Right forelimb (tissue), 1 donor: ENCODE measurements at regions not wholly inside any gene's neighbourhood (a gene's known extent, or its start where the extent isn't known, plus 50 kb on each side); places are given as distances from the start of the nearest gene placed in this dataset.
"Not testable (repeated sequence)": the region's sequence is repeated elsewhere in the genome, so short reads cannot be mapped to it uniquely, and the experiment has no call there.

Experiments
- DNase-seq: peaks from one replicate; pipeline ENCODE4 v3.0.0-alpha.2; 2018

DNA sequence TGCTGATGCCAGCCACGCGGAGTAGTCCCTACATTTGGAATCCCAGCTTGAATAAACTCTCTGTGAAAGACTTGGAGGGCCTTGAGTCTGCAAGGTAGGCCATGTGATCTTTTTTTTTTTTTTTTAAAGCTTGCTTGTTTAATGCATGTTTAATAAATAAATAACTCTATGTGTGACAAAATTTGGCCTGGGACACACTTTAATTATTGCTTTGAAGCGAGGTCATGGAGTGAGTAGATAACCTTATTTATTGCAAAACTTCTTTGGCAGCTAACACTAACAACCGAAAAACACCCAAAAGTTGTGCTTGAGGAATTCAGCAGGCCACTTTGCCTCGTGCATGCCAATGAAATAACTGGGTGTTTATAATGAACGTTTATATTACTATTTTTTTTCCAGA lies 382.2 kb downstream of the FLRT2 start:
- DNase-seq: no peak

DNA sequence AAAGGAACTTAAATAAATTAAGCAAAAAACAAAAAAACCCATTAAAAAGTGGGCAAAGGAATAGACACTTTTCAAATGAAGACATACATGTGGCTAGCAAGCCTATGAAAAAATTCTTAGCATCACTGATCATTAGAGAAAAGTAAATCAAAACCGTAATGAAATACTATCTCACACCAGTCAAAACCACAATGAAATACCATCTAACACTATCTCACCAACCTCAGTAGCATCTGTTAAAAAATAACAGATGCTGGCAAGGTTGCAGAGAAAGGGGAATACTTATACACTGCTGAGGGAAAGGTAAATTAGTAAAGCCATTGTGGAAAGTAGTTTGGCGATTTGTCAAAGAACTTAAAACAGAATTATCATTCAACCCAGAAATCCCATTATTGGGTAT lies 381.1 kb downstream of the FLRT2 start:
- DNase-seq: no peak

DNA sequence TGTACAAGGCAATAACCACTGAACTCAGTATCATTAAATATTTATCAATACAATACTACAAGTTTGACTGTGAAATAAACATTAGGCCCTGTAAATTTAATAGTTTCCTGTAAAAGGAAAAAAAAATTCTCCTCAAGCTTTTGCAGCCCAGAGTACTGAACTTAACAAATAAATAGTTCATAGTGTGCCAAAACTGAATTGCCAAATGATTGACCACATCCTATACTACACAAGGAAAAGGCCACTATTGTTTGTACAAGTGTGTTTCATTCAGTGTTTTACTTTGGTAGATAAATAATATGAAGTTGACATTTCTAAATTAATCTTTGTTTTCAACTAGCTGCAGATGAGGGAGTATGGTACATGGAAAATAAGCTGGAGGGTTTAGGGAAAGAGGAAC lies 379.6 kb downstream of the FLRT2 start:
- no peak for DNase-seq

DNA sequence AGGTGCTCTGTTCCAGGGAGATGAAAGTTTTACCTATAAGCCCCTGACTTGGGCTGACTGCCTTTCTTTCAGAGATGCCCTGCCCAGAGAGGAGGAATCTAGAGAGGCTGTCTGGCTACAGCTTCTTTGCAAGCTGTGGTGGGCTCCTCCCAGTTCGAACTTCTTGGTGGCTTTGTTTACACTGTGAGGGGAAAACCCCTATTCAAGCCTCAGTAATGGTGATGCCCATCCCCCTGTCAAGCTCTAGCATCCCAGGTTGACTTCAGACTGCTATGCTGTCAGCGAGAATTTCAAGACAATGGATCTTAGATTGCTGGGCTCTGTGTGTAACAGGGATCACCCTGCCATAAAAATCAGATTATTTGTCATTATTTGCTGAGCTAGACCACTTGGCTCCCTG lies 377.6 kb downstream of the FLRT2 start:
- no peak for DNase-seq

DNA sequence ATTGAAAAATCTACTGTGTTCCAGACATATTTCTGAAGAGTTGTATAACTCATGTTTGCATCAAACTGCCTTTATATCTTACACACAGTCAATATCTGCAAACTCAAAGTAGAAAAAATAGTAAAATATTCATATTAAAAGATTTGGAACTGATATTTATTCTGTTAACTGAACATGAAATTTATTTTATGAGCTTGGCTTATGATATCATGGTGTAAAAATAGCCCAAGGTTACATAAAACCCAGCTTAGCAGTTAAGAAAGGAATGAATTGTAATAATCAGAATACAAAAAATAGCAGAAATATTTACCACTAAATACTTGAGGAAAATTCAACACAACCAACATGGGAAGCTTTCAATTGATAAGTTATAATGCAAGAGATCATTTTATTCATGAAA lies 367.9 kb downstream of the FLRT2 start:
- no peak for DNase-seq

DNA sequence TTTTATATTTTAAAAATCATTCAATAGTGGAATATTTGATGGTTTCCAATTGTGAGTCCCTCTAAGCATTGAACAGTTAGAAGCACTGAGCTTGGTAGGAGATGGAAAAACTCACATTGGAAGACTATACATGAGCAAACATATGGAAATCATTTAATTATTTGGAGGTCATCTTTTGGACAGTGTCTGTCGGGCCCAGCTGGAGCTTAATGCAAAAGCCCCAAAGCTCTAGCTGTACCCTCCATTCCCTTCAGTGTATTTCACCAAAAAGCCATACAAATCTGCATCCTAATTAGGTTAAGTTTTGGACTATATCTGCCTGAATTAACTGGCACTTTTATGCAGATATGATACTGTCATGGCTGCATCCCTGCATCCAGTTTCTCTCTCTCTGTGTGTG lies 365.7 kb downstream of the FLRT2 start:
- no peak for DNase-seq

DNA sequence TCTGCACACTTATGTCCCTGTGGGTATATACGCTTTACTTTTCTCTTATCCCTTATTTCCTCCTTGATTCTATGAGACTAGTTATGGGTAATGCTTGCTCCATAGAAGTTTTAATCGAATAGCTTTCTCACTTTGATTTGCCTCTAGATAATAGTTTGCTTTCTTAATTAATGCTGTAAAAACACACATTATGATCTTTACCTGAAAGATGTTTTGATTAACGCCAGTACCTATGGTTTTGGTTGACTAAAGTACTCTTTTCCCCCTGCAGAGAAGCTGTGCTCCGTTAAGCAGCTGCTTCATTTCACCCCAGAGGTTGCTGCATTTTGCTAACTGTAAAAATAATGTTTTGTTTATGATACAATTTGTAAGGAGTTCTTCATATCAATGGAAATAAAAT lies 362.3 kb downstream of the FLRT2 start:
- no peak for DNase-seq

DNA sequence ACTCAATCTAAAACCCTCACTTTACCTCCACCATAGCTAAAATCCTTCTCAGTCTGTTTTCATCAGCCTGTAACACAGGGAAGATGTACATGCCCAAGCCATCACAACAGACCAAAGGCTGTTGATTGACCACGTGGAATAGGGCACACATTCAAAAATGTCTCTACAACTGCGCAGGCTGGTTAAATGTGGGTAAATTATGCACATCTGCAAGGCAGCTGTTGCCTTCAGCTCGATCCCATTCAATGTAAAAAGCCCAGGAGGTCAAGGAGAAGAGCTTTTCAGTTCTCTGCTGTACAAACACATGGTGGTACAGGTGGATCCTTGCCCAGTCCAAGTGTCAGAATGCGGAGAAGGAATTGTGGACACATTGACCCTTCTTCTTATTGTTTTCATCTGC lies 354.0 kb downstream of the FLRT2 start:
- no peak for DNase-seq

DNA sequence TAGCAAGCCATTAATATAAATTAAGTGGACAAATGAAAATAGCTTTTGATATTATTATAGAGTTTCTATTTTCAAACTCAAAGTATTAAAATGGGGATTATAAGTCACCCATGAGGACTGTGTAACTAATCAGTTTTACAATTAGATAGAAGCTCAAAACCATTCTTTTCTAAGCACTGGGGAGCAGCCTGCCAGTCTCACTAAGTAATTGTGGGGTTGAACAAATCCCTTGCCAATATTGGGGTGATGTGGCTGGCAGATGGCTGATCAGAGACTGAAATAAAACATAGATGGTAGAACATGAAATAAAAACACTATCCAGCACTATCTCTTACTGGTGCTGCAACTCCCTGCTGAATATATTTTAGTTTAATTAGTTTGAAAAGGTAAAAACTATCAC lies 353.2 kb downstream of the FLRT2 start:
- DNase-seq: no peak

DNA sequence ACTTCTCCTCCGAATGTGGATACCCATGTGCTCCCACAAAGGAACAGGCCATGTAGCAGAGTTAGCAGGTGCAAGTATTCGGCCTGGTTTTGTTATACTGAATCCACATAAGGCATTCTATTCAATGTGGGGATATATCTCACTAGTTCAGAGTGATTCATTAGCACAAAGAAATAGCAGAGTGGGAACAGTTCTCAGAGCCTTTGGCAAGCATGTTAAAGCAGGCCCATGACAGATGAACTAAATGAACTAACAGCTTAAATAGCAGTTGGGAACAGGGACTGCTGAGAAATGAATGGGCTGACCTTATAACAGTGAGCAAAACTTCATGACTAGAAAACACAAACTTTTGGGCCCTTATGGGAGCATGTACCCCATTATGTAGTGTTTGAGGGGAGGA lies 352.0 kb downstream of the FLRT2 start:
- DNase-seq: no peak

DNA sequence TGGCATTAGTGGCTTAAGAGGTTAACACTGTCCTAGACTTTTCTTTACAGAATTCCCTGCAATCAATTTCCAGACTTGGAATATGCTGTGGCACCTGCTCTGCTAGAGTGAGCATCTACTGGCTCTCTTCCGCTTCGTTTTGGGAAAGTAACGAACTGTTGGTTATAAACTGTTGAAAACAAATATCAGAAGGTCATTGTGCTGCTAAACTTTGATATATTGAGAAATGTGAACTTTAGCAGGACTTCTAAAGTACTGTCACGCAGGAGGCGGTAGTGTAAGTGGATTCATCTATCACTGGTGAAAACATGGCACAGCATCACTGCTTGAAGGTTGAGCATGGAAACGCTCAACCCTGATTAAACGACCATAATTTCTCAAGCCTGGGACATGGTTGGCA lies 348.9 kb downstream of the FLRT2 start:
- no peak for DNase-seq

DNA sequence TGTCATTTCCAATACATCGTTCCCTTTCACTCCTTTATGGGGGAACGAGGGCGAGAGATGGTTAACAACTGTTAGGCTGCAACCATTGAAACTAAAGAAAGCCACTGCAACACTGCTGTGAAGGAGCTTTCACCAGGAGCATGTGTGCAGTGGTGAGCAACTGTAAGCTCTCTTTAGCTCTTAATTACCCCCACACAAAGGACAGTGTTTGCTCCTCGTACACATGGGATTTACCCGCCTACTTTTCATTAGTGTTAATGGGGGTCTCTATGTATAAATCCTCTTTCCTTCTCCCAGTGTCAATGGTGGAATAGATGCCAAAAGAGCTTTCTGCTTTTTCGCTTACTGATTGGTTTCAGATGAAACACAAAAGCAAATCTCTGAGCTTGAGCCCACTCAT lies 343.1 kb downstream of the FLRT2 start:
- DNase-seq: no peak

DNA sequence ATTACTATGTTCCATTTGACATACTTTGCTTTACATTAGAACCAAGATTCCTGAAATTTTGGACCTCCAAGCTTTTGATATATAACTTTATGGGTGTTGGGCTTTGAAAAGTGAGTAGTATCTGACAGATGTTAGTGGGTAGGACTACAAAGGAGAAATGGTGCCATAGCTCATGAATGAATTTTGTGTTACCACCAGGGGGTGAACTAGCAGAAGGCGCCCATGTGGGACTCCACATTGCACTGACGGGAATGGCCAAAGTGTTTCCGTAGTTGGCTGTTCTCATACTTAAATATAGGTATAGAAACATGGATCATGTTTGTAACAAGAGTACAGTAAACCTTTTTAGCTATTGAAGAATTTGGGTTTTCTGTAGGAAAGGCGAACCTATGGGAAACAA lies 337.5 kb downstream of the FLRT2 start:
- DNase-seq: no peak

DNA sequence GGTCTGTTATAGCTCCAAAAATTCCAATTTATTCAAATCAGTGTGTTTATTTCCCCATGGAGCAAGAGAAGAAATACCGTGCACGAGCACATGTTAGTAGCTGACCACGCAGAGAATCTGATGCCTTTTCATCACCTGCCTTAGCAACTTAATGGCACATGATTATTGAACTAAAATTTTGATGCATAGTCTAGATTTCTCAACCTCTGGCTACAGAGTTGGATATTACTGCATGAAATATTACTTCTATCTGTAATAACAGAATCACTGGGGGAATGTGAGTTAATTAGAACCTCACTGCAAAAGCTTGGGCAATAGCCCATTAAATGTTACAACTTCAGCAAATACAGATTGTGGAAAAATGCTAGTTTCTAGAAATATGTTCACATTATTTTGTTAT lies 335.8 kb downstream of the FLRT2 start:
- DNase-seq: no peak

DNA sequence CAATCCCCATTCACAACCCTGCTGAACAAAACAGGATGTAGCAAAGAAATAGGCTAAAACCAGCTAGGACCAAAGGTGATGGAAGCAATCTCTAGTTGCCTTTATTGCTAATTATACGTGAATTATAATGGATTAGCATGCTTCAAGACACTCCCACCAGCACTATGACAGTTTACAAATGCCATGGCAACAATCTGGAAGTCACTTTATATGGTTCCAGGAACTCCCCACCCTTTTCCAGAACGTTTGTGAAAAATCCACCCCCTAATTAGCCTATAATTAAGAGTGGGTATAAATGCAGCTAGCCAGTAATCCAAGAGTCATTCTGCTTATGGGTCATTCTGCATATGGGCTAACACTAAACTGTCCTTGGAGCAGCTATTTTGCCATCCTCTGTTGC lies 328.7 kb downstream of the FLRT2 start:
- no peak for DNase-seq

DNA sequence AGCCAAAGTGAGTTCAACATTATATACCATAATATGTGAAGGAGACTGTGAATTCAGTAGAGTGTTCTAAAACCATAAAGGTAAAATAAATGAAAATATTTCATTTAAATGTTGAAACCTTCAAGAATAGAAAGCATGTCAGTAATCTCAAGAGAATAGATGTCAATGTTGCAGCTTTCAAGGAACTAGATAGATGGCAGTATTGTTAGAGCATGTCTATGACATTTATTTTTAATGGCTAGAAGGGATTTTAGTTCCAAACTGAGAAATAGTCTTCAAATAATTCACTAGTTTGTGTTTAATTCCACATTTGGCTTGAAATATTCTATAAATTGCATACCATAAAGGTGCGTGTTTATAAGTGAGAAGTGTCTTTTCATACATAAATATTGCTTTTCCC lies 326.5 kb downstream of the FLRT2 start:
- DNase-seq: no peak

DNA sequence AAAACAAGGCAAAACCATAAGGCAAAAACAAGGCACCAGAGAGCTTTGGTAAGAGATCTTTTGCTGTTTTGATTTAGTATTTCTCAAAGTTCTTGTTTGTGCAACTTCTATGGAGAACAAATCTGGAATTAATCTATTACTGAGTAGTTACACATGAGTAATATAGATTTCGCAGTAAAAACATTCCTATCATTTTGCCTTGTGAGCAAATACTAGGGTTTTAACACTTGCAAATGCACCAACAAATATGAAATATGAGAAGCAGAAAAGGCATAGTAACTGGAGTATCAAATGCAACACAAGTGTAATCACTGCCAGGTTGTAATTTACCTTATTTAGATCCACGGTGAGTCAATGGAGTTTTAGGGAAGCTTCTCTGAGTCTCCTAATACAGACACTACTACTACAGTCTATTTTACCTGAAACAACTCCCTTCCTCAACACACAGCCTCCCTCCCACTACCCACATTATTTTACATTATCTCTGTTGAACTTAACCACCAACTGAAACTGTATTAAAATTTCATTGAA lies 324.1 kb downstream of the FLRT2 start:
- no peak for DNase-seq

DNA sequence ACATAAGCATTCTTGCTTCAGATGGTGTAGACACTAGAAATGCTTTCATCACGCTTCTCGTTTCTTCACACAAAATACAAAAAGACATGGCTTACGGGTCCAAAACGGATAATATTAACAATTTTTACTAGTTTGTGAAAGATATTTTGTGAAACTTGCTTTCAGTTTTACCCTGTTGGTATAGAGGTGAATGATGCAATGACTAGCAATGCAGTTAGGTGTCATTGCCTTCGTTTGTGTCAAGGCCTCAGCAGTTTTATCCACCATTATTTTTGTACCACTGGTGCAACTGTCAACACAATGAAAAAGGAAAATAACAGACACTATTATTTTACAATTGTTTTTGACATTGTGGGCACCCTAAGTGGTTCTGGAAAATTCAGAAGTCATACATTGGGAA lies 323.0 kb downstream of the FLRT2 start:
- DNase-seq: no peak

DNA sequence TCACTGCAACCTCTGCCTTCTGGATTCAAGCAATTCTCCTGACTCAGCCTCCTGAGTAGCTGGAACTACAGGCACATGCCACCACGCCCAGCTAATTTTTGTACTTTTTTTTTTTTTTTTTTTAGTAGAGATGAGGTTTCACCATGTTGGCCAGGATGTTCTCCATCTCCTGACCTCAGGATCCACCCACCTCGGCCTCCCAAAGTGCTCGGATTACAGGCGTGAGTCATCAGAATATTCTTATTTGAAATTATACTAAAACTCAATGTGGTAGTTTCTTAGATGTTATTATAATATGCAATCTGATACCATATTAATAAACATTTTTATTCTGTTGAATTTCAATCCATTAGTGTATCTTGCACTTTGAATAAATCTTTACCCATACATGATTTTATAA lies 322.2 kb downstream of the FLRT2 start:
- not testable (repeated sequence) for DNase-seq

DNA sequence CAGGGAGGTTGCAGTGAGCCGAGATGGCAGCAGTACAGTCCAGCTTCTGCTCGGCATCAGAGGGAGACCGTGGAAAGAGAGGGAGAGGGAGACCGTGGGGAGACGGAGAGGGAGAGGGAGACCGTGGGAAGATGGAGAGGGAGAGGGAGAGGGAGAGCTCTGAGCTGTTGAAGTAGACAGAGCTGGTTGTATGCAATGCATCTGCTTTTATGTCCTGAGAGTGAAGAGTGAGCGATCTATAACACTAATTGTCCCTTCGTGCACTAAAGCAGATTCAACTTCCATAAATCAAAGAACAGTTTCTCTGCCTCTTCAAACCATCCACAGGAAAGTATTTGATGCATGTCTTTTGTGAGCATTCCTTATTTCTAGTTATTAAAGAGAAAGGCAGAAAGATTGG lies 300.6 kb downstream of the FLRT2 start:
- DNase-seq: not testable (repeated sequence)

DNA sequence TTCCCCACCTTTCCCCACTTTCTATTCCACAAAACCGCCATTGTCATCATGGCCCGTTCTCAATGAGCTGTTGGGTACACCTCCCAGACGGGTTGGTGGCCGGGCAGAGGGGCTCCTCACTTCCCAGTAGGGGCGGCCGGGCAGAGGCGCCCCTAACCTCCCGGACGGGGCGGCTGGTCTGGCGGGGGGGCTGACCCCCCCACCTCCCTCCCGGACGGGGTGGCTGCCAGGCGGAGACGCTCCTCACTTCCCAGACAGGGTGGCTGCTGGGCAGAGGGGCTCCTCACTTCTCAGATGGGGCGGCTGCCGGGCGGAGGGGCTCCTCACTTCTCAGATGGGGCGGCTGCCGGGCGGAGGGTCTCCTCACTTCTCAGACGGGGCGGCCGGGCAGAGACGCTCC lies 299.7 kb downstream of the FLRT2 start:
- not testable (repeated sequence) for DNase-seq

DNA sequence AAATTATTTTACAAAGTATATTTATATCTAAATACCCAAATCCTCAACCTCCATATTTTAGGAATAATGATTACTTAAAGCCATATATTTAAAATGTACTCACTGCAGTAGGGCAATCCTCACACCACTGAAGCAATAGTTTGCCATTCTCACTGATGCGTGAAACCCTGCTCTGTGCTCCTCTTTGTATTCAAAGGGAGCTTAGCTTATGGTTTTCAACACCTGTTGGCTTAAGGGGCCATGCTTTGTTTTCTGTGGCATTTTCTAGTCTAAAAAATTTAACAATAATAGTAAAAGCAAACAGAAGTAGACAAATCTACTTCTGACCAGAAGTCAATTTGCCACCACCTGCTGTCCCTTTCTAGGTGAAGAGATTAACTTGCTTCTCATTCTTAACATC lies 294.6 kb downstream of the FLRT2 start:
- DNase-seq: no peak

DNA sequence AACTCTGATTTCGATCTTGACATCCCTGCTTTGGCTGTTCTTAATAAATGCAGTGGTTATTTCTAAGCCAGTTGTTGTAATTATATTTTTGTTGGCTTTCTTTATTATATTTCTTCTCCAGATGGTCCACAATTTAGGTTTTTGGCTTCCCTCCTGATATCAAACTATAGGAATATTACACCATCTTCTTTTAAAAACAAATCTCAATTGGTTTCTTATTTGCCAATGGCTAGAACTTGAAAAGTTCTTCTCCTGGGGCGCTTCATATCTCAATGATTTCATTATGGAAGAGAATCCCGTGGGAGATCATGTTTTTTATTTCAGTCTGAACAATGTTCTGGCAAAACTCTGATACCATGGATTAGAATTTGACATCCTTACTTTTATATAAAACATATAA lies 292.3 kb downstream of the FLRT2 start:
- no peak for DNase-seq

DNA sequence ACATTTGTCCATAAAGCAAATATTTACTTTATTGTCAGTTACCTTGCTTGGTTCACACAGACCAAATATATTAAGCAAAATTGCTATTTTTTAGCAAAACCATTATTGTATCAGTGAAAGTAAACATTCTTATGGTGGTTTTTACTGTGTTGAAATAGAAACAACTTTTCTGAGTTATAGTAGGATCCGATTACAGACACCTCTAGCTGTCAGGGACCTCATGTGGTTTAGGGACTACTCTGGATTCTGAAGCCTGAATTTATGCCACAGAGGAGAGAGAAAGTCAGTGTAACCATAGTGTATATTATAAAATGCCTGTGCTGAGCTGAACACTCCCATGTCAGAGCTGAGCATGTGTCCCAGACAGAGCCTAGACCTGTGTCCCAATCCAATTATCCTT lies 287.5 kb downstream of the FLRT2 start:
- DNase-seq: no peak

DNA sequence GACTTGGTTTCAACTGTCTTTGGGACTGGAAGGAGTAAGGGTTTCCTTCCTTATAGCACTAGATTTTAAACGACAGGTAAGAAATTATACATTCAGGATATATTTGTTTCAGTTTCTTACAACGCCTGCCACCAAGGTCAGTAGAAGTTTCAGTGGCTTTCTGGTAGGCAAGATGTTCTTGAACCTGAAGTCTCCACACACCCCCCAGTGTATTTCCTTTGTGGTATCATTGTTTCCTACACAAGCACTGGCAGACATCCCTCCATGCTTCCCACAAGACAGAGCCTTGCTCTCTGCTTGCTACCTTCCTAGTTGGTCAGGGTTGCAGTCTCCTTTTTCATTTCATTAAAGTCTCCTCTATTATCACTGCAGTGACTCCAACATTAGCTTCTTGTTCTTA lies 283.1 kb downstream of the FLRT2 start:
- no peak for DNase-seq

DNA sequence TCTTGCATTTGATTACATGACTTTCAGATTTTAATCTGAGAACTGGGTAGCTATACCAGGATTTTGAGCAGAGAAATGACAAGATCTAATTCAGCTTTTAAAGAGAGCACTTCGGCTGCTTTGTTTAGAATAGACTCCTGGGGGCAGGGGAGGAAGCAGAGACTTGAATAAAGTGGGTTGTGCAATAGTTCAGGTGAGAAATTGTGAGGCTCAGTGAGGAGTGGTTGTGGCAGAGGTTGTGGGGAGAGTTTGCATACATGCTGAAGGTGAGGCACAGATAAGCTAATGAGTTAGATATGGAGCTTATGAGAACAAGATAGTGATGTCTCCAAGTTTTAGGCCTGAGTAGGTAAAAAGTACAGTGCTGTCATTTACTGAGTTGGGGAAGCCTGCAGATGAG lies 281.4 kb downstream of the FLRT2 start:
- no peak for DNase-seq
